GM12872 (cell line): ENCODE measurements at regions not wholly inside any gene's neighbourhood (a gene's known extent, or its start where the extent isn't known, plus 50 kb on each side); places are given as distances from the start of the nearest gene placed in this dataset.

Experiments
- TF ChIP-seq, protein P1 (sequence below): IDR thresholded peaks from 3 replicates; pipeline ENCODE4 v1.5.1; 2011; ENCODE audit warnings: low read depth, mild to moderate bottlenecking, low read length, moderate library complexity; ENCODE audit not compliant: insufficient read depth

GRCh38 chr5:143880178-143880577 is 68.2 kb downstream of the HMHB1 start:
- TF ChIP-seq, protein P1, sequence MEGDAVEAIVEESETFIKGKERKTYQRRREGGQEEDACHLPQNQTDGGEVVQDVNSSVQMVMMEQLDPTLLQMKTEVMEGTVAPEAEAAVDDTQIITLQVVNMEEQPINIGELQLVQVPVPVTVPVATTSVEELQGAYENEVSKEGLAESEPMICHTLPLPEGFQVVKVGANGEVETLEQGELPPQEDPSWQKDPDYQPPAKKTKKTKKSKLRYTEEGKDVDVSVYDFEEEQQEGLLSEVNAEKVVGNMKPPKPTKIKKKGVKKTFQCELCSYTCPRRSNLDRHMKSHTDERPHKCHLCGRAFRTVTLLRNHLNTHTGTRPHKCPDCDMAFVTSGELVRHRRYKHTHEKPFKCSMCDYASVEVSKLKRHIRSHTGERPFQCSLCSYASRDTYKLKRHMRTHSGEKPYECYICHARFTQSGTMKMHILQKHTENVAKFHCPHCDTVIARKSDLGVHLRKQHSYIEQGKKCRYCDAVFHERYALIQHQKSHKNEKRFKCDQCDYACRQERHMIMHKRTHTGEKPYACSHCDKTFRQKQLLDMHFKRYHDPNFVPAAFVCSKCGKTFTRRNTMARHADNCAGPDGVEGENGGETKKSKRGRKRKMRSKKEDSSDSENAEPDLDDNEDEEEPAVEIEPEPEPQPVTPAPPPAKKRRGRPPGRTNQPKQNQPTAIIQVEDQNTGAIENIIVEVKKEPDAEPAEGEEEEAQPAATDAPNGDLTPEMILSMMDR, result no peak

- TF ChIP-seq, protein P1, result no peak
Observed at GRCh38 chr5:143882520-143882919, 70.6 kb downstream of the HMHB1 start.

DNA sequence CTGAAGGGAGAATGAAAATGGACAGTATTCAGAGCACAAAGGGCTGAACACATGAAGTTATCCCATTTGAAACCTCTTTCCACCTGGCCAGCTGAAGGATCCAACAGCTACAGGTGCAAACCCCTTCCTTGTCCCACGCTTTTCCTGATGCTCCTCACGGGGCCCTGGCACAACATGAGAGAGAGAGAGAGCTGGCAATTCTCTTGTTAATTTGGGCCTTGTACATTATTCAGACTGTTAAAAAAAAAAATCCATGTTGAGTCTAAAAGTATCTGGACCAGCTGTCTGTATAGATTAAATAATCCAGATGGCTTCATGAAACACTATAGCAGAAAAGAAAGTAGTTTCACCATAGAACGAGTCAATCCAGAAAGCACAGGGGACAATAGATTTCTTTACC is 74.1 kb downstream of the HMHB1 start:
- TF ChIP-seq, protein P1, result no peak

DNA sequence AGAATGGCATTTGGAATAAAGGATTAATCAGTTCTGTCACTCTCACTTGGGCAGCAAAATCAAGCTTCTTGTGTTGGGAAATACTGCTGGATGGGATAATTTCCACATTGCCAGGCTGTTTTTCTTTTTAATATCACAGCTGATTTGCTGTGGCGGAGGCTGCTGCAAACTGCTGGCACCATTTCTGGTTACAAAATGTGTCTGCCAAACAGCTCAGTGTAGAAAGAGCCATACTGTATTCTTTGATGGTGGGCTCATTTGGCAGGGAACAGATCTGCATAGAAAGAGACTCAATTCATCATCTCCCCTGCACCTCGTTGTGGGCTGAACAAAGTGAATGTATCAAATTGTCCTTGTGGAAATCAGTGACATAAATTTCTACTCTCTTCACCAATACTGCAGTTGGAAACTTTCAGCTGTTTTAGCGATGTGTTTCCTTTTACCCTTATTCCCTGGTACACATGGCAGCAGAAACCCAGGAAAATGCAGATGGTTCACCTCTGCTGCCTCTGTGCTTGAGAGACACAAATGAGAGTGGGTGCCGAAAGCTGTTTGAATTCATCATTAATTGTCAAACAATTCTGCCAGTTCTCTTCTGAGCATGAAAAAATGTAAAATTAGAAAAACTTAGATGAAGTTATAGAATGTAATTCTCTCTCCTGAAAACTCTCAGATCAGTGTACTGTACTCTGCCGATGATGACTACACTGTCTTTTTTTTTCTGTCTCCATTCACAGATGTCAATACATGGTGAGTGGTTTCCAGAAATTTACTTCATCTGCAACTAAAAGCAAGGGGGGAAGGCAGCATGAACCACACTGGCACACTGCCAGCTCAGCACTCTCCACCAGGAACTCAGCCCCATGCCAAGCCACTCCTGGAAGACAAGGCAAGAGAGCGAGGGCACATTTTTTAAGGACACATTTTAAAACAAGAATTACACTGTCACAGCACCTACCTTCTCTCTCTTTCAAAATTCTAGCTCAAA is 75.0 kb downstream of the HMHB1 start:
- TF ChIP-seq, protein P1, result no peak

DNA sequence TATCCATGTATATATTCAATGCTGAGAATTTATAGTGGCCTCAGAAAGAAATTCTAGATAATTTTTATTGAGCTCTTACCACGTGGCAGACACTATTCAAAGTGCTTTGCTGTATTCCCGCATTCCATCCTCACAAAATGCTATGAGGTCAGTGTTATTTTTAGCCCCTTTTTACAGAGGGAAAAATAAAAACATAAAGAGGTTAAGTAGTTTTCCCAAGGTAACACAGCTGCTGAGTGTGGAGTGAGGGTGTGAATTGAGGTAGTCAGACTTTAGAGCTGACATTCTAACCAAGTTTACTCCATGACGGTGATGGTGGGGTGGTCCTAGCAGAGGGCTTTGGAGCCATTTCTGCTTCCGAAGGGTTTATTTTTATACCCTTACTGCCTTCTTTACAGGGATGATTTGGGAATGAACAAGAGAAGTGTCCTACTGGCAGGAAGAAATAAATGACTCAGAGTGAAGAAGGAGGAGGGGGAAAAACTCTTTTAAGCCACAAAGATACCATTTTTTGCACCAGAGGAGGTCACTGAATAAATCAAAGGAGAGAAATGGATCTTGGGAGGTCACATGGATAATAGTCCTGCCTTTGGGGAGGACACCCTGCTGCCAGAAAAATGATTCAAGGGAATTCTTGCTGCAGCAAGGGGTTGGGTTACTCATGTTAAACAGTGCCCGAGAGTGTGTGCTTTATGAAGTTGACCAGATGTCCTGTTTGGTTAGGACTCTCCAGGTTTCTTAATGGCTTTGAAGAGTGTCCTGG is 76.1 kb downstream of the HMHB1 start:
- TF ChIP-seq, protein P1, result no peak

- TF ChIP-seq, protein P1, result no peak
Observed at GRCh38 chr5:143888912-143889311, 77.0 kb downstream of the HMHB1 start.

- TF ChIP-seq, protein P1, result no peak
Observed at GRCh38 chr5:143889986-143890385, 78.0 kb downstream of the HMHB1 start.
